ENCODE measurements at regions not wholly inside any gene's neighbourhood (a gene's known extent, or its start where the extent isn't known, plus 50 kb on each side); places are given as distances from the start of the nearest gene placed in this dataset.

DNA sequence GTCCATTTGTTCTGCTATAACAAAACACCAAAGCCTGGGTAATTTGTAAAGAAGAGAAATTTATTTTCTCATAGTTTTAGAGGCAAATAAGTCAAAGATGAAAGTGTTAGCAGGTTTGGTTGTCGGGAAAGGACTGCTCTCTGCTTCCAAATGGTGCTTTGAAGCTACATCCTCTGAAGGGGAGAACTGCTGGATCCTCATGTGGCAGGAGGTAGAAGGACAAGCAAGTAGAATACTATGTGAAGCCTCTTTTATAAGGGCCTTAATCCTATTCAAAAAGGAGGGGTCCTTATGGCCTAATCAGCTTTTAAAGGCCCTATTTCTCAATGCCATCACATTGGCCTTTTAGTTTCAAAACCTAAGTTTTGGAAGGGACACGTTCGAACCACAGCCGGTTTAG lies 826.0 kb upstream of the EPHA7 start:
- intact Hi-C loops (cut with DNase I) = no loop called here
- H3K36me3 ChIP-seq = no peaks in the 10 kb centered on the region
- no peaks in the 10 kb centered on the region for H3K4me1 ChIP-seq
- H3K4me3 ChIP-seq = no peak overlapping the region
- ATAC-seq (no peak), DNase-seq (no peak)
- no peaks in the 10 kb centered on the region for H3K27me3 ChIP-seq
- no peak for TF ChIP-seq POLR2A (IDR thresholded peaks at IDR 0.05)
- TF ChIP-seq, protein P1, sequence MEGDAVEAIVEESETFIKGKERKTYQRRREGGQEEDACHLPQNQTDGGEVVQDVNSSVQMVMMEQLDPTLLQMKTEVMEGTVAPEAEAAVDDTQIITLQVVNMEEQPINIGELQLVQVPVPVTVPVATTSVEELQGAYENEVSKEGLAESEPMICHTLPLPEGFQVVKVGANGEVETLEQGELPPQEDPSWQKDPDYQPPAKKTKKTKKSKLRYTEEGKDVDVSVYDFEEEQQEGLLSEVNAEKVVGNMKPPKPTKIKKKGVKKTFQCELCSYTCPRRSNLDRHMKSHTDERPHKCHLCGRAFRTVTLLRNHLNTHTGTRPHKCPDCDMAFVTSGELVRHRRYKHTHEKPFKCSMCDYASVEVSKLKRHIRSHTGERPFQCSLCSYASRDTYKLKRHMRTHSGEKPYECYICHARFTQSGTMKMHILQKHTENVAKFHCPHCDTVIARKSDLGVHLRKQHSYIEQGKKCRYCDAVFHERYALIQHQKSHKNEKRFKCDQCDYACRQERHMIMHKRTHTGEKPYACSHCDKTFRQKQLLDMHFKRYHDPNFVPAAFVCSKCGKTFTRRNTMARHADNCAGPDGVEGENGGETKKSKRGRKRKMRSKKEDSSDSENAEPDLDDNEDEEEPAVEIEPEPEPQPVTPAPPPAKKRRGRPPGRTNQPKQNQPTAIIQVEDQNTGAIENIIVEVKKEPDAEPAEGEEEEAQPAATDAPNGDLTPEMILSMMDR (IDR thresholded peaks at IDR 0.05) = no peak
- H3K27ac ChIP-seq = no peak overlapping the region
- 49% methylated on average over 4 of the region's 4 CpGs for WGBS (ENCODE audit: insufficient coverage, low coverage, low lambda C conversion rate, missing lambda C conversion rate)
- H3K9me3 ChIP-seq = no peaks in the 10 kb centered on the region

DNA sequence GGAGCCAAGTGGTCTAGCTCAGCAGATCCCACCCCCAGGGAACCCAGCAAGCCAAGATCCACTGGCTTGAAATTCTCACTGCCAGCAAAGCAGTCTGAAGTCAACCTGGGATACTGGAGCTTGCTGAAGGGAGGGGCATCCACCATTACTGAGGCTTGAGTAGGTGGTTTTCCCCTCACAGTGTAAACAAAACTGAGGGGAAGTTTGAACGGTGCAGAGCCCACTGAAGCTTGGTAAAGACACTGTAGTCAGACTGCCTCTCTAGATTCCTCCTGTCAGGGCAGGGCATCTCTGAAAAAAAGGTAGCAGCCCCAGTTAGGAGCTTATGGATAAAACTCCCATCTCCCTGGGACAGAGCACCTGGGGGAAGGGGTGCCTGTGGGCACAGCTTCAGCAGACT lies 819.5 kb upstream of the EPHA7 start:
- TF ChIP-seq POLR2A (IDR thresholded peaks at IDR 0.05) = no peak
- TF ChIP-seq, protein P1 (IDR thresholded peaks at IDR 0.05) = no peak
- DNase-seq (no peak), ATAC-seq (no peak)
- Histone ChIP-seq H3K27ac (no peak overlapping the region), H3K4me3 (no peak overlapping the region), H3K36me3 (no peaks in the 10 kb centered on the region), H3K4me1 (no peaks in the 10 kb centered on the region), H3K27me3 (no peaks in the 10 kb centered on the region), H3K9me3 (no peaks in the 10 kb centered on the region)
- intact Hi-C loops (cut with DNase I) = no loop called here
- 0% methylated on average over 1 of the region's 1 CpG for WGBS (ENCODE audit: insufficient coverage, low coverage, low lambda C conversion rate, missing lambda C conversion rate)

- no peaks in the 10 kb centered on the region for H3K9me3 ChIP-seq
- WGBS (ENCODE audit: insufficient coverage, low coverage, low lambda C conversion rate, missing lambda C conversion rate) = 46% methylated on average over 4 of the region's 4 CpGs
- ATAC-seq = no peak
- no peak overlapping the region for H3K4me3 ChIP-seq
- DNase-seq = no peak
- no peaks in the 10 kb centered on the region for H3K36me3 ChIP-seq
- no peak overlapping the region for H3K27ac ChIP-seq
- TF ChIP-seq POLR2A (IDR thresholded peaks at IDR 0.05) = no peak
- TF ChIP-seq, protein P1 (IDR thresholded peaks at IDR 0.05) = no peak
- H3K27me3 ChIP-seq = no peaks in the 10 kb centered on the region
- intact Hi-C loops (cut with DNase I) = no loop called here
- H3K4me1 ChIP-seq = no peaks in the 10 kb centered on the region
These were observed 808.4 kb upstream of the EPHA7 start for GRCh38 chr6:94227741-94228140.

DNA sequence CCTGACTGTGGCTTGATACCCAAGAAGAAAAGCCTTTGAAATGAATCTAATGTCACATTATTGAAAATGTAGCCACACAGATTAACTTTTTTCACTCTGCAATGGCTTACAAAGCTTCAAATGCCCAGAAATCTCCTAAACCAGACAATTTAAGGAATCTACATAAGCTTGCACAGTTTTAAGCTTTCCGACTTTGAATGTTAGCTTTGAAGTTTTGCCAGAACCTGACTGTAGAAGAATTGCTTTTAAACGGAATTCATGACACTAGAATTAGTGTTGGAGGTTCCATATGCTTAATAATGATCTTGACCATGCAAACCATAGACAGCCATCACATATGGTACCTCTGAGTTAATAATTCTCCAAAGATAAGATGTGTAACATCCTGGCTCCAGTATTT lies 798.5 kb upstream of the EPHA7 start:
- DNase-seq = no peak
- 23% methylated on average over 2 of the region's 2 CpGs for WGBS (ENCODE audit: insufficient coverage, low coverage, low lambda C conversion rate, missing lambda C conversion rate)

More for the DNA sequence above, 798.5 kb upstream of the EPHA7 start:
- Histone ChIP-seq H3K9me3 (no peaks in the 10 kb centered on the region), H3K4me1 (no peaks in the 10 kb centered on the region), H3K27me3 (no peaks in the 10 kb centered on the region), H3K36me3 (no peaks in the 10 kb centered on the region), H3K4me3 (no peak overlapping the region), H3K27ac (no peak overlapping the region)
- TF ChIP-seq, protein P1 (IDR thresholded peaks at IDR 0.05) = no peak
- no peak for TF ChIP-seq POLR2A (IDR thresholded peaks at IDR 0.05)
- intact Hi-C loops (cut with DNase I) = no loop called here
- ATAC-seq = no peak

Data from right lobe of liver (tissue), 6 donors.